ENCODE measurements at regions not wholly inside any gene's neighbourhood (a gene's known extent, or its start where the extent isn't known, plus 50 kb on each side); places are given as distances from the start of the nearest gene placed in this dataset.

DNA sequence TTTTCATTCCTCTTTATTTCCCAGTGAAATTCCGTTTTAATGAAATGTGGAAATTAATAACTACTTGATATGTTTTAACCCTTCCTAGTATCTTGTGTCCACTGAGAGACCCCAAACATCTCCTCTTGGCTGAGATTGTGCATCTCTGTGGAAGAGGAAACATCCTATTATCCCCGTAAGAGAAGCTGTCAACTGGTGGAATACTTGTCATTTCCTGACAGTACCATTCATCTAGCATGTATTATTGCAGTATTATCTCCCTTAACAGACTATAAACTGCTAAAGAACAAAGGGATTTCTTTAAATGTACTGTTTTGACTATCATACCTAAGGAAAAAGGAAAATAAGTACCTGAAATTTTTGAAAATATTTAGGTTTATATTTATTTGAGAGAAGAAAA lies 277.3 kb upstream of the SLC7A11 start:
- Histone ChIP-seq H3K36me3 (ENCODE audit: low read depth, low read length) (no peaks in the 10 kb centered on the region), H2AFZ (ENCODE audit: low read length) (no peak overlapping the region), H3K27ac (ENCODE audit: low read length) (no peak overlapping the region), H3K4me1 (ENCODE audit: insufficient read depth, low read length) (no peaks in the 10 kb centered on the region), H3F3A (ENCODE audit: low read length, unreplicated experiment) (no peaks in the 10 kb centered on the region), H3K9ac (ENCODE audit: low read length) (no peak overlapping the region), H3K9me2 (replicated peaks; ENCODE audit: low read length) (no peaks in the 10 kb centered on the region), H3K79me2 (ENCODE audit: low read length) (no peaks in the 10 kb centered on the region), H3K4me2 (ENCODE audit: low read length) (no peak overlapping the region), H3K4me3 (ENCODE audit: low read length) (no peak overlapping the region), H3K27me3 (ENCODE audit: low read length) (no peaks in the 10 kb centered on the region), H4K20me1 (ENCODE audit: low read length) (no peaks in the 10 kb centered on the region), H3K9me3 (ENCODE audit: low read length) (no peaks in the 10 kb centered on the region)
- ATAC-seq = no peak
- no TSS peak for BruUV-seq (replicated peaks)
- DNase-seq = no peak
- TF ChIP-seq EZH2phosphoT487 (IDR thresholded peaks at IDR 0.05; ENCODE audit: borderline replicate concordance, low read length) (no peak), EZH2 (IDR thresholded peaks at IDR 0.05; ENCODE audit: low read length, unreplicated experiment) (no peak)
- TF ChIP-seq, protein P1, sequence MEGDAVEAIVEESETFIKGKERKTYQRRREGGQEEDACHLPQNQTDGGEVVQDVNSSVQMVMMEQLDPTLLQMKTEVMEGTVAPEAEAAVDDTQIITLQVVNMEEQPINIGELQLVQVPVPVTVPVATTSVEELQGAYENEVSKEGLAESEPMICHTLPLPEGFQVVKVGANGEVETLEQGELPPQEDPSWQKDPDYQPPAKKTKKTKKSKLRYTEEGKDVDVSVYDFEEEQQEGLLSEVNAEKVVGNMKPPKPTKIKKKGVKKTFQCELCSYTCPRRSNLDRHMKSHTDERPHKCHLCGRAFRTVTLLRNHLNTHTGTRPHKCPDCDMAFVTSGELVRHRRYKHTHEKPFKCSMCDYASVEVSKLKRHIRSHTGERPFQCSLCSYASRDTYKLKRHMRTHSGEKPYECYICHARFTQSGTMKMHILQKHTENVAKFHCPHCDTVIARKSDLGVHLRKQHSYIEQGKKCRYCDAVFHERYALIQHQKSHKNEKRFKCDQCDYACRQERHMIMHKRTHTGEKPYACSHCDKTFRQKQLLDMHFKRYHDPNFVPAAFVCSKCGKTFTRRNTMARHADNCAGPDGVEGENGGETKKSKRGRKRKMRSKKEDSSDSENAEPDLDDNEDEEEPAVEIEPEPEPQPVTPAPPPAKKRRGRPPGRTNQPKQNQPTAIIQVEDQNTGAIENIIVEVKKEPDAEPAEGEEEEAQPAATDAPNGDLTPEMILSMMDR (conservative IDR thresholded peaks at IDR 0.05; ENCODE audit: low read depth, low read length) = no peak
- POLR2A ChIA-PET (ENCODE audit: unreplicated experiment) = no interaction called here
- CTCF ChIA-PET = no interaction called here
- intact Hi-C loops (cut with micrococcal nuclease) = no loop called here

DNA sequence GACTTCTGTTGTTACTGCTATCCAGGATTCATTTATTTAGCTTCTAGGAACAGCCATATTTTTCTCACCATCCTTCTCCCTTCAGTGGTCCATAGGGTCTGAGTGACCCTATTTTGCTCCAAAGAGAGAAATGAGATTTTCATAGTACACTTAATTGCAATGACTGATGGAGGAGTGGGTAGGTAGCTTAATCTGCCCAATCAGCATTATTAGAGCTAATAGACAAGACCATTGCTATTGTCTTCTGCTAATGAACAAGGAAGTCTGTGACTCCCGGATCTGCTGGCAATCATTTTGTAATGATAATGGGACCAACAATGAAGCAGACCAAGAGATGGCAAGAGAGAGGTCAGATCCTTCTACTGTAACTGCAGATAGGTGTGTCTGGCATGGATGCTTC lies 271.4 kb upstream of the SLC7A11 start:
- no peaks in the 10 kb centered on the region for H3K4me1 ChIP-seq (ENCODE audit: insufficient read depth, low read length)
- H4K20me1 ChIP-seq (ENCODE audit: low read length) = no peaks in the 10 kb centered on the region
- intact Hi-C loops (cut with micrococcal nuclease) = no loop called here
- H3K9ac ChIP-seq (ENCODE audit: low read length) = no peak overlapping the region
- DNase-seq = no peak
- H3K9me3 ChIP-seq (ENCODE audit: low read length) = no peaks in the 10 kb centered on the region
- H2AFZ ChIP-seq (ENCODE audit: low read length) = no peak overlapping the region
- H3F3A ChIP-seq (ENCODE audit: low read length, unreplicated experiment) = no peaks in the 10 kb centered on the region
- H3K79me2 ChIP-seq (ENCODE audit: low read length) = no peaks in the 10 kb centered on the region
- TF ChIP-seq EZH2phosphoT487 (IDR thresholded peaks at IDR 0.05; ENCODE audit: borderline replicate concordance, low read length) (no peak), EZH2 (IDR thresholded peaks at IDR 0.05; ENCODE audit: low read length, unreplicated experiment) (no peak)
- TF ChIP-seq, protein P1 (conservative IDR thresholded peaks at IDR 0.05; ENCODE audit: low read depth, low read length) = no peak
- H3K36me3 ChIP-seq (ENCODE audit: low read depth, low read length) = no peaks in the 10 kb centered on the region
- no peaks in the 10 kb centered on the region for H3K27me3 ChIP-seq (ENCODE audit: low read length)
- no peak overlapping the region for H3K4me3 ChIP-seq (ENCODE audit: low read length)
- H3K27ac ChIP-seq (ENCODE audit: low read length) = no peak overlapping the region
- no peak overlapping the region for H3K4me2 ChIP-seq (ENCODE audit: low read length)
- no peaks in the 10 kb centered on the region for H3K9me2 ChIP-seq (replicated peaks; ENCODE audit: low read length)
- POLR2A ChIA-PET (ENCODE audit: unreplicated experiment) = no interaction called here
- no TSS peak for BruUV-seq (replicated peaks)
- ATAC-seq = no peak
- CTCF ChIA-PET = no interaction called here

DNA sequence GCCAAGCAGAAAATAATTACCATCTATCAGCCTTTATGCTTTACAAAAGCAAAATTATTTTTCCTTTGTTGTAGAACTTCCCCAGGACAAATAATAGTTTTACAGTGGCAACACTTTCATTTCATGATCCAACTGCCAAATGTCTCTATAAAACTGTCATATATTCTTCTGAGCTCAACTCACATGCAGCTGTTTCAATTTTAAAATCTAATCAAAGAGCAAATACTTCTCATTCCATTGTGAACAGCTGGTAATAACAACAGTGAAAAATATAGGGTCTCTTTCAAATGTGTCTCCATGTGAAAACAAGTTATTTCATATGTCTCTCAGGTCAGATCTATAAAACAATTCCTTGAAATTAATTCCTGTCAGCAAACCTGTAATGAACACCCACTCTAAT lies 270.6 kb upstream of the SLC7A11 start:
- DNase-seq (no peak), ATAC-seq (no peak)
- H3K4me2 ChIP-seq (ENCODE audit: low read length) = no peak overlapping the region
- H3K9ac ChIP-seq (ENCODE audit: low read length) = no peak overlapping the region
- no peaks in the 10 kb centered on the region for H3K9me3 ChIP-seq (ENCODE audit: low read length)
- intact Hi-C loops (cut with micrococcal nuclease) = no loop called here
- H3K79me2 ChIP-seq (ENCODE audit: low read length) = no peaks in the 10 kb centered on the region
- POLR2A ChIA-PET (ENCODE audit: unreplicated experiment) = no interaction called here
- H3K36me3 ChIP-seq (ENCODE audit: low read depth, low read length) = no peaks in the 10 kb centered on the region
- no peak overlapping the region for H2AFZ ChIP-seq (ENCODE audit: low read length)
- H3K9me2 ChIP-seq (replicated peaks; ENCODE audit: low read length) = no peaks in the 10 kb centered on the region
- no peaks in the 10 kb centered on the region for H3F3A ChIP-seq (ENCODE audit: low read length, unreplicated experiment)
- no peaks in the 10 kb centered on the region for H3K27me3 ChIP-seq (ENCODE audit: low read length)
- no peak overlapping the region for H3K4me3 ChIP-seq (ENCODE audit: low read length)
- BruUV-seq (replicated peaks) = no TSS peak
- CTCF ChIA-PET = no interaction called here
- H4K20me1 ChIP-seq (ENCODE audit: low read length) = no peaks in the 10 kb centered on the region
- no peaks in the 10 kb centered on the region for H3K4me1 ChIP-seq (ENCODE audit: insufficient read depth, low read length)
- no peak overlapping the region for H3K27ac ChIP-seq (ENCODE audit: low read length)
- no peak for TF ChIP-seq EZH2phosphoT487 (IDR thresholded peaks at IDR 0.05; ENCODE audit: borderline replicate concordance, low read length)
- TF ChIP-seq, protein P1 (conservative IDR thresholded peaks at IDR 0.05; ENCODE audit: low read depth, low read length) = no peak
- TF ChIP-seq EZH2 (IDR thresholded peaks at IDR 0.05; ENCODE audit: low read length, unreplicated experiment) = no peak

Measured in PC-3 (cell line).